ENCODE measurements at regions not wholly inside any gene's neighbourhood (a gene's known extent, or its start where the extent isn't known, plus 50 kb on each side); places are given as distances from the start of the nearest gene placed in this dataset.
"Not testable (repeated sequence)": the region's sequence is repeated elsewhere in the genome, so short reads cannot be mapped to it uniquely, and the experiment has no call there.

DNA sequence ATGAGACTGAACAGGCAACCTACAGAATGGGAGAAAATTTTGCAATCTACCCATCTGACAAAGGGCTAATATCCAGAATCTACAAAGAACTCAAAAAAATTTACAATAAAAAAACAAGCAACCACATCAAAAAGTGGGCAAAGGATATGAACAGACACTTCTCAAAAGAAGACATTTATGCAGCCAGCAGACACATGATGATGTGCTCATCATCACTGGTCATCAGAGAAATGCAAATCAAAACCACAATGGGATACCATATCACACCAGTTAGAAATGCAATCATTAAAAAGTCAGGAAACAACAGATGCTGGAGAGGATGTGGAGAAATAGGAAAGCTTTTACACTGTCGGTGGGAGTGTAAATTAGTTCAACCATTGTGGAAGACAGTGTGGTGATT, 51.7 kb upstream of the PAXBP1 start:
- not testable (repeated sequence) for DNase-seq (ENCODE audit: extremely low read depth, low read depth)

DNA sequence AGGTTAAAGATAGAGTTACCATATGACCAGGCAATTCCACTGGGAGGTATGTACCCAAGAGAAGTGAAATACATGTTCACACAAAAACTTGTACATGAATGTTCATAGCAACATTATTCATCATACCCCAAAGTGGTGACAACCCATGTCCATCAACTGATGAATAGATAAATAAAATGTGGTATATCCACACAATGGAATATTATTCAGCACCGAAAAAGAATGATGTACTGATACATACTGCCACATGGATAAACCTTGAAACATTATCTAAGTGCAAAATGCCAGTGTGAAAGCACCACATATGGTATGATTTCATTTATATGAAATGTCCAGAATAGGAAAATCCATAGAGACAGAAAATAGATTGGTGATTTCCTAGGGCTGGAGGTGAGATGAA, 53.4 kb upstream of the PAXBP1 start:
- DNase-seq (ENCODE audit: extremely low read depth, low read depth) = no peak

DNA sequence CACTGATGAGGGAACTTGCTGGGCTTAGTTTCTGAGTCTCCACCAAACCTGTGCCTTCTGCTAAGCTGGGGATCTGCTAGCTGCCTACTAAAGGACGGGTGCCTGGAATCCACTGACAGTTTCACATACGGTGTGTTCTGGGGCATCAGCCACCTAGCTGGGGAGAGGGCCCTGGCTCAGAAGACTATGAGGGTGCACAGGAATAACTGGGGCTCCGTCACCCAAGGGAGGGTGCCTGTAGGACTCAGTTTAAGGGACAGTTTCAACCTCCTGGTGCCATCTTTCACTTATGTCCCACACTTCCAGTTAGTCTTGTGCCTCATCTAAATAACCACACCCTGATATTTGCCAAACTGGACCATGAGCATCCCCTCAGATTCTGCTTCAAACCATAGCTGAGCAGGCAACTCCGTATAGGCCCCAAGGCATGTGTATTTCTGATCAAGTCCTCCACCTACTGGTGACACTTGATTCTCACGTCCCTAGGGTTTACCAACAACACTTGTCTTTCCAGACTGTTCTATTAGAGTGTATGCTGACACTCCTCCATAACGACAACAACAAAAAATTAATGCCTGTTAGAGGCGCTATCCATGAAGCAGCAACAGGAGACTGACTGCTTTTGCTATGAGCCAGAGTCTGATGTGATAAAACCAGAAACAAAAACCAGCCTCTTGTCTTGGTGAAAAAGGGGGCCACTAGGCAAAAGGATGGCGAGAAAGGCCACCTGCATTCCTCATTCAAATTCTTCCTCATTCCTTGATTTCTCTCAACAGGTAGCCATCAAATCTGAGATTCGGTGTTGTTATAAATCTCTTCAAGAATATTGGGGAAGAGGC, 55.0 kb upstream of the PAXBP1 start:
- DNase-seq (ENCODE audit: extremely low read depth, low read depth) = peak; percentile 47

DNA sequence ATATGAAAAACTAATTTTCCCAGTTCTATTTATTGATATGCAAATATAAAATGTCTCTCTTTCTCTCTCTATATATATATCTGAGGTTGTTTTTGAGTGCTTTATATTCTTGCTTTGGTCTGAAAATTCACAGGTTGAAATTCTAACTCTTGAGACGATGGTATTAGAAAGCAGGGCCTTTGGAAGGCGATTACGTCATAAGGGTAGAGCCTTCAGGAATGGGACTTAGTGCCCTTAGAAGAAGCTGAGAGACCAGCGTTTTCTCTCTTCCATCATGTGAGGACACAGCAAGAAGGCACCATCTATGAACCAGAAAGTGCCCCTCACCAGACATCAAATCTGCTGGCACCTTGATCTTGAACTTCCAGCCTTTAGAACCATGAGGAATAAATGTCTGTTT, 57.4 kb upstream of the PAXBP1 start:
- no peak for DNase-seq (ENCODE audit: extremely low read depth, low read depth)

DNA sequence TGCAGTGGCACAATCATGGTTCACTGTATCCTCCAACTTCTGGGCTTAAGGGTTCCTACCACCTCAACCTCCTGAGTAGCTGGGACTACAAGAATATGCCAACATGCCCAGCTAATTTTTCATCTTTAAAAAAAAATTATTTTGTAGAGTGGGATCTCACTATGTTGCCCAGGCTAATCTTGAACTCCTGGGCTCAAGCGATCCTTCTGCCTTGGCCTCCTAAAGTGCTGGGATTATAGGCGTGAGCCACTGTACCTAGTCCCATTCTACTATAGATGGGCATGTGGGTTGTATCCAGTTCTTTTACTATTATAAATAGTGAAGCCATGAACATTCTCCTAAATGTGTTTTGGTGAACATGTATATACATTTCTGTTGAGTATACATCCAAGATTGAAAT, 57.9 kb upstream of the PAXBP1 start:
- DNase-seq (ENCODE audit: extremely low read depth, low read depth) = no peak

DNA sequence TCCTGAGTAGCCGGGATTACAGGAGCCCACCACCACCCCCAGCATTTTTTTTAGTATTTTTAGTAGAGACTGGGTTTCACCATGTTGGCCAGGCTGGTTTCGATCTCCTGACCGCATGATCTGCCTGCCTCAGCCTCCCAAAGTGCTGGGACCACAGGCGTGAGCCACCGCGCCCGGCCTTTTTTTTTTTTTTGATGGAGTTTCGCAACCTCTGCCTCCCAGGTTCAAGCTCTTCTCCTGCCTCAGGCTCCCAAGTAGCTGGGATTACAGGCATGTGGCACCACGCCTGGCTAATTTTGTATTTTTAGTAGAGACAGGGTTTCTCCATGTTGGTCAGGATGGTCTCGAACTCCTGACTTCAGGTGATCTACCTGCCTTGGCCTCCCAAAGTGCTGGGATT, 60.2 kb upstream of the PAXBP1 start:
- DNase-seq (ENCODE audit: extremely low read depth, low read depth) = not testable (repeated sequence)

DNA sequence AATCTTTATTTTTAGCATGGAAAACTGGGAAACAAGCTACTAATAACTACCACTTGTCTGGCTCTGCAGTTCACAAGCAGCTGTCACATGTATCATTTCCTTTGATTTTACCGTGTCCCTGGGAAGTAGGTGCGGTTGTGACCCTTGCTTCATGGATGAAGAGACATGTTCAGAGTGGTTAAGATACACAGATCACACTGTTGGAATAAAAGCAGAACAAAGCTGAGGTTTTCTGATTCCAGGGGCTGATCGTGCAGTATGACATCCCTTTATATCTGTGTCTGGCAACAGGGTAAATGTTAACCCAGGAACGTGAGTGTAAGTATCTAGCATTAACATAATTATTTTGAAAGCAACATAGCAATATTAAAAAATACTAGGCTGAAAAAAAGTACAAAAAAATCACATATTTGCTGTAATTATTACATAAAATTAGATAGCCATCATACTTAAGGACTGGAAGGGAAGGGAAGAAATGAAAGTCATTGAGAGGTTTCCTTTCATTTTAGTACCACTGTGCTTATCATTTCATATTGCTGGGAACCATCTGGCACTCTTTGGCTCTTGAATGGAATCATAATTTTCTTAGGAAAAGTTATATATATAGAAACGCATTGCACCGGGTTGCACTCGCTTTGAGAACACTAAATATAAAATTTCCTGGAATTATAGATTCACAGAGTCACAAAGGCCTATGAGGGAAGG, 62.8 kb upstream of the PAXBP1 start:
- DNase-seq (ENCODE audit: extremely low read depth, low read depth) = no peak

DNA sequence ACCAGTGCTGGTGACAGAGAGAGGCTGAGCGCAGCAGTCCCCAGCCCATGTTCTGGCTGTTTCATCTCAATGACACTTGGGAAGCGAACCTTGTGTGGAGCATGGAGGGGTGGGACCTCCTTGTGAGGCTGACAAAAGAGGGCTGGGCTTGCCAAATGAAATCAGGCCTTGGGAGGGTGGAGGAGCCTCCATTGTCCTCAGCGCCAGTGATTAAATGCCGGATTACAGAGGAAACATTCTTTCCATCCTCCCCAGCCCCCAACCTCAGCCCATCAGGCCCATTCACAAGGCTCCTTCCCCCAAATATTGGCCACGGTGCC, 63.3 kb upstream of the PAXBP1 start:
- no peak for DNase-seq (ENCODE audit: extremely low read depth, low read depth)

DNA sequence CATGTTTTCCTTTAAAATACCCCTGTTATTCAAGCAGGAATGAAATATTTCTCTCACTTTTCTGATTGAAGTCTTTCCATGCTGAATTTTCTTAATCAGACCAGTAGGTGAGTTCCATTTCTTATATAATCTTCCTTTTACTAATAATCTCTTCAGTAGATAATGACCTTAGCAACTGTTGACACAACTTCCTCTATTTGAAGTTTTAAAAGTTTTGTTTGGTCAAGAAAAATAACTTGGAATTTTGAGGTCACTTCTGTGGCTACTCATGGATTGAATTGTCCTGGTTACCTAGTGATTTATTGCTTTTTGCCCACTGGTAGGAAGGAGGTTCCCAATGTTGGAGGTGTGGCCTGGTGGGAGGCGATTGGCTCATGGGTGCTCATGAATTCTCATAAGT, 70.6 kb upstream of the PAXBP1 start:
- no peak for DNase-seq (ENCODE audit: extremely low read depth, low read depth)

DNA sequence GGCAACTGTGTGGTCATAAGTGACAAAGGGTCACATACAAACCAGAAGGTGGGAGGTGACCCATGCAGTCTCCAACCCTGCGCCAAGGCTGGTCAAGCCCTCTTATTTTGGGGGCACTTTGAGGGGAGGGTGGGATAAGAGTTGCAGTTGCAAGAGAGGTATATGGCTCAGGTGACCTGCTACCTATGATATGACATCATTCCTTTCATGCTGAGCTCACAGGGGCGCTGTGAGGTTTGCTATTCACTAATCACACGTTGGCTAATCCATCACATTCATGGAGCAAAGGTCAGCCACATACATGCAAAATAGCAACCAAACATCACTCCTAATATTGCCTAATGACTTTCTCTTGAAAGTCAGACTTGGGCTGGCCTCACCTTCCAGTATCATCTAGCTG, 72.0 kb upstream of the PAXBP1 start:
- DNase-seq (ENCODE audit: extremely low read depth, low read depth) = no peak

DNA sequence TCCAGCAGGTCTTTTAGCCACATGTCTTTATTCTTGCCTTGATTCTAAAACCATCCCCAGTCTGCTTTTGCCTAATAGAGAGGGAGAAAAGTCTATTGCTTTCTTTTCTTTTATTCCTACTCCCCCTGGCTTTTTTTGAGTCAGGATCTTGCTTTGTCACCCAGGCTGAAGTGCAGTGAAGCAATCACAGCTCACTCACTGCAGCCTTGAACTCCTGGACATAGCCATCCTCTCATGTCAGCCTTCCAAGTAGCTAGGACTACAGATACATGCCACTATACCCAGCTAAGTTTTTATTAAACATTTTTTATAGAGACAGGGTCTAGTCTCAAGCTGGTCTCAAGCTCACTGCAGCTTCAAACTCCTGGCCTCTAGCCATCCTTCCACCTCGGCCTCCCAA, 72.5 kb upstream of the PAXBP1 start:
- DNase-seq (ENCODE audit: extremely low read depth, low read depth) = no peak

DNA sequence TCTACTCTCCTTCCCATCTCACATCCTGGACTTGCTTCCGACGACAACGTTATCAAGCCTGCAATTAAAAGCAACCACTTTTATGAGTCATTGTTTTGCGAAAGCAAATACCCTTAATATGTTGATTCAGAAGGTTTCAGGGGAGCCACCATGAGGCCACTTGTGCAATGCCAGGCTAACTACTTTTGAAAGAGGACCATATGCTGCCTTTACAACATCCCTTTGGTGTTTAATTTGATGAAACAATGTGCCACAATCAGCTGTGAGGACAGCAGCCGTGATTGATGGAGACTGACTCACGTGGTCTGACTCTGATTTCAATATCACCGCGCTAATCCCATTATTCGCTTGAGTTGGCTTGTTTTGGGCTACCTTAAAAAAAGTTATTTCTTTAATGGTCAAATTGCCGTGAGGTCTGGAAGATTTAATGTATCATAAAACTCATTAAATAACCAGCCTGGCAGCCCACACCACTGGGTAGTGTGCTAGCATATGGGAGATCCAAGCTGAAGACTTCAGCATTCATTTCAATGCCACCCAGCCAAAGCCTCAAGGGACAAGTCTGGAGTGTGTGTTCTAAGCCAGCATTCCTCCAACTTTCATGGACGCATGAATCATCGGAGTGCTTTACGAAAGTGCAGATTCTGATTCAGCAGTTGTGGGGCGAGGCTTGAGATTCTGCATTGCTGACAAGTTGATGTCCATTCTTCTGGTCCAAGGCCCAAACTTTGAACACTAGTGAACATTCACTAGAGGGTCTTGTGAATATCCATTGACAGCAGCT, 73.3 kb upstream of the PAXBP1 start:
- DNase-seq (ENCODE audit: extremely low read depth, low read depth) = peak; percentile 51

DNA sequence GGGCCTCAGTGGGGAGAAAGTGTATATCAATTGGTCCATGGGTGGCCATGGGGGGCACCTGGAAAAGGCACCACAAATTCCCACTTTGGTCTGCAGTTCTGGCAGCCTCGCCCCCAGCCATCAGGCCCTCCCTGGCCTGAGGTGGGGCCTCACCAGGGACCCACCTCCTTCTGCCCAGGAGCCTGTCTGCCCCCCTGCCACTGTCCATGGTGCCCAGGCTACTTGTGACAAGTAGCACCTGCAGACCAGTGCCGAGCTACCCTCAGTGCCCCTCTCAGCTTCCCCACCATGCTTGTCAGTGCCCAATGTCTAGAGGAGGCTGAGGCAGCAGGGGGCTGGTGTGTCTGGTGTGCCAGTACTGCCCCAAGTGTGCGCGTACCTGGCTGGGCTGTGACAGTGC, 87.1 kb upstream of the PAXBP1 start:
- DNase-seq (ENCODE audit: extremely low read depth, low read depth) = no peak

DNA sequence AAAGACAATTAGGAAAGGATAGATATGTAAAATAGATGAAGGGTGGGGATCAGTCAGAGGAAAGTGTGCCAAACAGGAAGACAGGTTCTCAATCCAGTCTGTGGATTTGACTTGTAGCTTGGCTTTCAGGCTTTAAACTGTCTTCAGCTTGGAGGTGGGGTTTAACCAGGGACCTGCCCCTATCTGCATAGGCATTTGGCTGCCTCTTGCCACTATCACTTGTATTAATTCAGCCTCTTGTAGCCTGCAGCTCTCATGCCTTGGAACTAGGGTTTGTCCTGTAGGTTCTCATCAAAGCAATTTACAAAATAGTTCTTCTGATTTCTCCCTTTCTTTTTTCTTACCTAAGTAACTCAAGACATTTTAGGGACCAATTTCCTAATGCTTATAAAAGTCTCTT, 88.8 kb upstream of the PAXBP1 start:
- DNase-seq (ENCODE audit: extremely low read depth, low read depth) = no peak

DNA sequence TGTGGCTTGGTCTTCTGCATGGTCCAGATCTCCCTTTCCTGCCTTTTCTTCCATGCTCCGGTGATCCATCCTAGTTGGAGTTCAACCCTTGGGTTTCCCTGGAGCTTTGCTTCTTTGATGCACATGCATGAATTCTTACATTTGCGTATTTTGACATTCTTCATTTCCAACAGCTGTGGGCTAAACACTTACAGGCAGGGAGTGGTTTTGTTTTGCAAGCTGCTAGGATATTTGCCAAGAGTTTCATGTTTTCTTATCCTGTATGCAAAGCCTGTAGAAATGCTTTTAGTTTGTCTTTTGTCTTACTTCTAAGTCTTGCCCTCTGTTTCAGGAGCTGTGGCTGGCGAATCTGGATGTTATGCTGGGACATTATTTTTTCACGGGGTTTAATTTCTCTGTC, 90.3 kb upstream of the PAXBP1 start:
- no peak for DNase-seq (ENCODE audit: extremely low read depth, low read depth)

DNA sequence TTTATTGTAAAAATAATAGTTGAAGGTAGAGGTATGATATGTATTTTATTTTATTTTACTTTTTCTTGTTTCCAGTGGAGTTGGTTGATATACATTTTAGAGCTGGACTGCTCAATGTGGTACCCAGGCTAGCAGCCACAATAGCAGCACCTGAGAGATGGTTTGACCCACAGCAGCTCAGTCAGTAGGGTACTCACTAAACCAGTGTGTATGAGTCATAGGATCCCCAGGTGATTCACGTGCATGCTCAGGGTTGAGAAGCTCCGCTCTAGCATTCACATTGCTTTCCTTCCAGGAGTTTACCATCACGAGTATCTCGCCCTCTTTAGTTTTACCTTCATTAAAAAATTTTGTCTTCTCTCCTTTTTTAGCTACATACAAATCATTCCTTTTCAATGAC, 96.0 kb upstream of the PAXBP1 start:
- DNase-seq (ENCODE audit: extremely low read depth, low read depth) = no peak

DNA sequence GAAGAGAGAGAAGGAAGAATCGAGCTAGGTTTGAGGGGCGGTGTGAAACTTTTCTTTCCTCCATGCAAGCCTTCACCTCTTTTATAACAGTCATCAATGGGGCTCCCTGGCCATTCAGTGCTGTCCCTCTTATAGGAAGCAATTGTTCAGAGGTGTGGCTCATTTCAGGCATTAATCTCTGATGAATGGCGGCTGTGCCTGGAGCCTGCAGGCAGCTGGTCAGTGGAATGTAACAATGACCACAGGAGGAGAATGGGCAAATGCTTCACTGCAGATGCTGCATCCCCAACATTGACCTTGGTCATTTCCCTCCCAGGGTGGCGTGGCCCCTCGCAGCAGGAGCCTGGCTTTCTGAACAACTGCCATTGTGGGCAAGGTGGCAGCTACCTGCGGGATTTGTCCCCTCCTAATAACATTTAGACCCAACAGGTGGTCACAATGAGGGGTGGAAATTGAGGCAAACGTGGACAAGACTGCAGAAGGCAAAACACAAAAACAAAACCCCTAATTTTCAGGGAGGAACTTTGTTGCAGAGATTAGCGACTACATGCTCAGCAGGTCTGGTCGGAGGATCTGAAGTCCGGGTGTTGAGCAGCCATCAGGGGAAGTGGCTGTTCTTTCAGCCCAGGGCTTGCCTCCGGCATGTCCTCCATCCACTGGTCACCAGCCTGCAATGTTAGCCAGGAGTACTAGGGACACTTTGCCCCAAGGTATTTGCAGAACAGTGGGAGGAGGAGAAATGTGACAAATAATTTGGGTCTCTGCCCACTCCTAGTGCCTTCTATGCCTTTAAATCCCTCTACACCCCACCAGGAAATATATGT, 97.3 kb upstream of the PAXBP1 start:
- DNase-seq (ENCODE audit: extremely low read depth, low read depth) = no peak

DNA sequence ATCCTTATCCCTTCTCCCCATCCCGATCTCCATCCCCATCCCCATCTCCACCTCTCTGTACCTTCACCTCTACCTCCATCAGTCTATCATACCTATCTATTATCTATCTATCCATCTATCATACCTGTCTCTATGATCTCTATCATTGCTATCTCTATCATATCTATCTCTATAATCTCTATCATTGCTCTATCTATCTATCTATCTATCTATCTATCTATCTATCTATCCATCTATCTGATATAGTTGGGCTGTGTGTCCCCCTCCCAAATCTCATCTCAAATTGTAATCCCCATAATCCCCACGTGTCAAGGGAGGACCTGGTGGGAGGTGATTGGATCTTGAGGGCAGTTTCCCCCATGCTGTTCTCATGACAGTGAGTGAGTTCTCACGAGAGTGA, 97.9 kb upstream of the PAXBP1 start:
- DNase-seq (ENCODE audit: extremely low read depth, low read depth) = no peak

DNA sequence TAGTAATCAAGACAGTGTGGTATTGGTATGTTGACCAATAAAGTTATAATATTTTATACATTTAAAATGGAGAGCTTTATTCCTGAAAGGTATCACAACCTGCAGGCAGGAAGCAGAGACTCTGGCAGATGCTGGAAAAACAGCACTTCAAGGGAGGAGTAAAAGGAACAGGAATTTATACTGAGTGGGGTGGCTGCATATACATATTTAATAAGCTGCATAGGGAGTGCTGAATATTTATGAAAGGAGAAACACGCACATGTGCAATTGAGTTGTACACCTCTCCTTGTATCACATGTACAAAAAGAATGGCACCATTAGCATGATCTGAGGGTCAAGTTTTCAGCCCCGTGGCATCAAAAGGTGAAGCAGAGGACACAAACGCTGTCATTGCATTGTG, 104.9 kb upstream of the PAXBP1 start:
- no peak for DNase-seq (ENCODE audit: extremely low read depth, low read depth)

DNA sequence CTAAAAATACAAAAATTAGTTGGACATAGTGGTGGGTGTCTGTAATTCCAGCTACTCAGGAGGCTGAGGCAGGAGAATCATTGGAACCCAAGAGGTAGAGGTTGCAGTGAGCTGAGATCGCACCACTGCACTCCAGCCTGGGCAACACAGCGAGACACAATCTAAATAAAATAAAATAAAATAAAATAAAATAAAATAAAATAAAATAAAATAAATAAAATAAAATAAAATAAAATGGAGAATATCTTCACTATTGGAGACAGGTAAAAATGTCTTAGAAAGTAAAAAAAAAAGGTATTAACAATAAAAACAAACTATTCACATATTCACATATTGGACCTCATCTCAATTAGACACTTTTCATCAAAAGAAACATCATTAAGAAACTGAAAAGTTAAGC, 106.3 kb upstream of the PAXBP1 start:
- not testable (repeated sequence) for DNase-seq (ENCODE audit: extremely low read depth, low read depth)

DNA sequence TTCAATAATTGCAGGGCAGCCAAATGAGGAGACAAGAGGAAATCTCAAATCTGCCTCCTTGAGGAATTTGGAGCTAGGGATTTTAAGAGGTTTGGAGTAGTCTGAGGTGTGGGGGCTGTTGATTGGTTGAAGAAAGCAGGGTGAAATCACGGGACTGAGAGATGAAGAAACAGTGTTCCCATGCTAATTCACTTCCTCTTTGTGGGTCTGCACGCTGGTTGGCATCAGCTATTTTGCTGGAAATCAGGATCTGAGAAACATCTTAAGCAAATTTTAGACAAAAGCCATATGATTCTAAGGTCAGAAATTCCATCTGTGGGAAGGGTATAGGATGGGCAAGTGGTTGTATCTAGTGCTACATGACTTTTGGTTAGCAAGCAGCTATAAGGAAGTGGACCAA, 107.1 kb upstream of the PAXBP1 start:
- DNase-seq (ENCODE audit: extremely low read depth, low read depth) = no peak

Measured in NCI-H460 (cell line).